HepG2 (cell line): ENCODE measurements at regions not wholly inside any gene's neighbourhood (a gene's known extent, or its start where the extent isn't known, plus 50 kb on each side); places are given as distances from the start of the nearest gene placed in this dataset.

Experiments used
- ATF4 ChIP-seq, 2 experiments: fragments of 450-650 bp in 1 of 2; sonication (generic) in 1 of 2; formaldehyde crosslinking; IDR thresholded peaks; 2 replicates each; pipeline versions ENCODE4 v1.5.0 to v1.8.0; 2020 to 2022; ENCODE audit warnings: mild to moderate bottlenecking in 1 of 2, missing genetic modification reagents in 1 of 2
- CBFB ChIP-seq: sonication (generic); formaldehyde crosslinking; IDR thresholded peaks from 2 replicates; pipeline ENCODE4 v1.4.0; 2020; ENCODE audit warnings: missing genetic modification reagents
- CTCF ChIP-seq: sonication (generic); formaldehyde crosslinking; IDR thresholded peaks from 2 replicates; pipeline ENCODE4 v1.5.0; 2020; ENCODE audit warnings: mild to moderate bottlenecking, missing genetic modification reagents, moderate library complexity
- EZH2 ChIP-seq: conservative IDR thresholded peaks from 2 replicates; pipeline ENCODE4 v1.6.1; 2012; ENCODE audit warnings: mild to moderate bottlenecking, low read depth, low read length, moderate library complexity
- GTF2F1 ChIP-seq: fragments of 150-350 bp; IDR thresholded peaks from 2 replicates; pipeline ENCODE4 v1.6.1; 2014; ENCODE audit warnings: low read length
- MAX ChIP-seq: IDR thresholded peaks from 2 replicates; pipeline ENCODE4 v1.6.1; 2012; ENCODE audit warnings: inconsistent platforms
- REST ChIP-seq, 2 experiments: IDR thresholded peaks; 2 replicates each; pipeline ENCODE4 v1.6.1; 2011 to 2012; ENCODE audit warnings: low read length in 2 of 2, borderline replicate concordance in 1 of 2, low read depth in 1 of 2, mild to moderate bottlenecking in 1 of 2, moderate library complexity in 1 of 2
- STAT5B ChIP-seq: sonication (generic); formaldehyde crosslinking; IDR thresholded peaks from 2 replicates; pipeline ENCODE4 v1.4.0; 2020; ENCODE audit warnings: missing genetic modification reagents
- TAF15 ChIP-seq: fragments of 200-400 bp; formaldehyde crosslinking; IDR thresholded peaks from one replicate; pipeline ENCODE4 v1.6.1; 2018; ENCODE audit warnings: mild to moderate bottlenecking, low read depth, low read length; ENCODE audit not compliant: poor library complexity, severe bottlenecking
- ZBTB40 ChIP-seq, 2 experiments: fragments of 450-650 bp in 1 of 2; sonication (generic) in 1 of 2; formaldehyde crosslinking in 1 of 2; IDR thresholded peaks; 2 replicates each; pipeline versions ENCODE4 v1.6.1 to v1.8.0; 2016 to 2022; ENCODE audit warnings: antibody characterized with exemption in 1 of 2, mild to moderate bottlenecking in 1 of 2, missing genetic modification reagents in 1 of 2

GRCh38 chr7:66557214-66558200 is 71.2 kb upstream of the KCTD7 start:
- TF ChIP-seq CTCF (CRISPR knock-in tag) = peak; percentile 94
- no peak for TF ChIP-seq REST (IDR thresholded peaks at IDR 0.05; ENCODE audit: borderline replicate concordance in 1 of 2, low read depth in 1 of 2, low read length in 2 of 2)
- TF ChIP-seq EZH2 = no peak
- no peak for TF ChIP-seq TAF15
- no peak for TF ChIP-seq ZBTB40 (IDR thresholded peaks at IDR 0.05)
- no peak for TF ChIP-seq ZBTB40 (CRISPR knock-in tag; IDR thresholded peaks at IDR 0.05)
- TF ChIP-seq MAX = 0 out of 2 replicates have a peak, but pooled peaks have one; percentile 25
- TF ChIP-seq ATF4 (CRISPR knock-in tag; IDR thresholded peaks at IDR 0.05) = no peak
- TF ChIP-seq CBFB (CRISPR knock-in tag) = no peak
- no peak for TF ChIP-seq STAT5B
- no peak for TF ChIP-seq GTF2F1
